B cell (primary cell): ENCODE measurements at regions not wholly inside any gene's neighbourhood (a gene's known extent, or its start where the extent isn't known, plus 50 kb on each side); places are given as distances from the start of the nearest gene placed in this dataset.
"Not testable (repeated sequence)": the region's sequence is repeated elsewhere in the genome, so short reads cannot be mapped to it uniquely, and the experiment has no call there.

Experiments used
- ATAC-seq: fragments of 200-7000 bp; cut with Tn5 transposase; one replicate; pipeline ENCODE4 v1.10.0; 2021; ENCODE audit warnings: low read depth, mild to moderate bottlenecking, moderate number of reproducible peaks, moderate library complexity
- CTCF ChIA-PET: fragments of 350-600 bp; sonication (Branson Sonifier 250); formaldehyde crosslinking; loops from one replicate; lab custom pipeline; 2021; ENCODE audit warnings: antibody characterized with exemption, inconsistent platforms; lab: Charles Lee
- POLR2A ChIA-PET: fragments of 350-600 bp; sonication (Branson Sonifier 250); formaldehyde crosslinking; loops from one replicate; lab custom pipeline; 2021; ENCODE audit warnings: antibody characterized with exemption; lab: Charles Lee
- DNase-seq: peaks from one replicate; pipeline ENCODE4 v3.0.0; 2013
- H2AFZ ChIP-seq: 2 replicates; pipeline ENCODE4 v1.6.1; 2012; ENCODE audit warnings: mild to moderate bottlenecking, low read depth, low read length; ENCODE audit not compliant: insufficient read depth, poor library complexity, severe bottlenecking
- H3K27ac ChIP-seq, 2 donors: 1 replicate in 1 of 2; 2 replicates in 1 of 2; pipeline ENCODE4 v1.5.1; 2012 to 2013; ENCODE audit warnings: low read length in 2 of 2, mild to moderate bottlenecking in 2 of 2, moderate library complexity in 1 of 2
- H3K27me3 ChIP-seq, 4 experiments: fragments of 200-600 bp in 1 of 4; sonication (generic) in 1 of 4; replicated peaks in 1 of 4; 1 replicate in 2 of 4; 2 replicates in 2 of 4; pipeline versions ENCODE4 v1.6.1 to v1.7.0; 2013 to 2016; ENCODE audit warnings: low read length in 3 of 4, mild to moderate bottlenecking in 2 of 4, mixed read lengths in 1 of 4, moderate library complexity in 1 of 4; ENCODE audit not compliant: insufficient read depth in 4 of 4, control insufficient read depth in 3 of 4; ENCODE audit errors: control extremely low read depth in 1 of 4
- H3K36me3 ChIP-seq, 2 experiments: replicated peaks in 1 of 2; 1 replicate in 1 of 2; 2 replicates in 1 of 2; pipeline versions ENCODE4 v1.6.1 to v1.7.1; 2013; ENCODE audit warnings: low read length in 1 of 2; ENCODE audit not compliant: insufficient read depth in 2 of 2, control insufficient read depth in 1 of 2; ENCODE audit errors: control extremely low read depth in 1 of 2, extremely low read depth in 1 of 2
- H3K4me1 ChIP-seq, 2 donors: fragments of 200-600 bp in 1 of 2; sonication (generic) in 1 of 2; 1 replicate in 1 of 2; 2 replicates in 1 of 2; pipeline versions ENCODE4 v1.5.1 to v1.6.1; 2013 to 2017; ENCODE audit warnings: low read length in 2 of 2; ENCODE audit not compliant: control insufficient read depth in 2 of 2, insufficient read depth in 2 of 2
- H3K4me2 ChIP-seq: replicated peaks from 2 replicates; pipeline ENCODE3; 2012; ENCODE audit warnings: mild to moderate bottlenecking, low read depth, low read length; ENCODE audit not compliant: poor library complexity, severe bottlenecking
- H3K4me3 ChIP-seq, 5 experiments: fragments of 200-600 bp in 1 of 5; sonication (generic) in 1 of 5; 1 replicate in 3 of 5; 2 replicates in 2 of 5; pipeline versions ENCODE4 v1.5.1 to v1.7.0; 2011 to 2016; ENCODE audit warnings: low read length in 4 of 5, mild to moderate bottlenecking in 4 of 5, low read depth in 2 of 5, control low read depth in 1 of 5, moderate library complexity in 1 of 5; ENCODE audit not compliant: insufficient read depth in 1 of 5; ENCODE audit errors: control extremely low read depth in 1 of 5, extremely low read depth in 1 of 5
- H3K79me2 ChIP-seq: fragments of 200-600 bp; sonication (generic); one replicate; pipeline ENCODE4 v1.6.0; 2016; ENCODE audit warnings: low read length; ENCODE audit not compliant: control insufficient read depth, insufficient read depth
- H3K9ac ChIP-seq: fragments of 200-600 bp; sonication (generic); 2 replicates; pipeline ENCODE4 v1.6.1; 2017; ENCODE audit warnings: mild to moderate bottlenecking, low read length, moderate library complexity
- H3K9me3 ChIP-seq, 3 donors: one replicate each; pipeline versions ENCODE4 v1.6.1 to v1.7.1; 2013; ENCODE audit warnings: low read length in 2 of 3; ENCODE audit not compliant: control insufficient read depth in 2 of 3, insufficient read depth in 1 of 3; ENCODE audit errors: control extremely low read depth in 1 of 3
- H4K20me1 ChIP-seq: 2 replicates; pipeline ENCODE4 v1.6.0; 2012; ENCODE audit warnings: mild to moderate bottlenecking, low read length; ENCODE audit not compliant: insufficient read depth, control insufficient read depth, poor library complexity, severe bottlenecking
- H3K27ac Mint-ChIP-seq: one replicate; pipeline ENCODE4 v1.8.0; 2021; ENCODE audit warnings: mixed read lengths
- H3K27me3 Mint-ChIP-seq: one replicate; pipeline ENCODE4 v1.8.0; 2021; ENCODE audit warnings: mixed read lengths
- H3K4me1 Mint-ChIP-seq: one replicate; pipeline ENCODE4 v1.8.0; 2021; ENCODE audit warnings: mixed read lengths
- H3K4me3 Mint-ChIP-seq: one replicate; pipeline ENCODE4 v1.8.0; 2021; ENCODE audit warnings: mixed read lengths
- H3K9me3 Mint-ChIP-seq: one replicate; pipeline ENCODE4 v1.8.0; 2022; ENCODE audit warnings: mixed read lengths; ENCODE audit not compliant: insufficient read depth
- CTCF ChIP-seq: fragments of 200-600 bp; IDR thresholded peaks from one replicate; pipeline ENCODE4 v1.8.0; 2022; ENCODE audit warnings: antibody characterized with exemption, mild to moderate bottlenecking
- EZH2 ChIP-seq: IDR thresholded peaks from 2 replicates; pipeline ENCODE4 v1.6.1; 2012; ENCODE audit warnings: borderline replicate concordance, low read depth, mild to moderate bottlenecking, moderate library complexity, low read length; ENCODE audit not compliant: insufficient read depth, poor library complexity, severe bottlenecking
- WGBS: methylation state at CpG from one replicate; pipeline ENCODE4 v1.1.5; 2013; ENCODE audit warnings: missing lambda C conversion rate; ENCODE audit not compliant: insufficient coverage; 5-methylcytosine and 5-hydroxymethylcytosine counted together
- intact Hi-C: fragments of 100-400 bp; cut with micrococcal nuclease; formaldehyde crosslinking; loops from one replicate; pipeline ENCODE4 v1.10.0; 2022

- Histone ChIP-seq H3K27me3 (peaks cover 0 to 17% (median 6%) of the 10 kb centered on the region in 4 experiments), H3K9me3 (no peaks in the 10 kb centered on the region), H3K9ac (no peak overlapping the region), H3K4me2 (no peak overlapping the region), H3K79me2 (no peaks in the 10 kb centered on the region), H3K27ac (no peak overlapping the region), H3K4me1 (peaks cover 15 to 22% of the 10 kb centered on the region in 2 donors), H4K20me1 (no peaks in the 10 kb centered on the region), H3K4me3 (no peak overlapping the region), H3K36me3 (no peaks in the 10 kb centered on the region), H2AFZ (no peak overlapping the region)
- H3K27ac Mint-ChIP-seq = peak overlapping the region; percentile 10
- H3K9me3 Mint-ChIP-seq = no peaks in the 10 kb centered on the region
- no peak for TF ChIP-seq CTCF
- TF ChIP-seq EZH2 = no peak
- intact Hi-C loops = no loop called here
- ATAC-seq (no peak), DNase-seq (no peak)
- WGBS = 0% methylated on average over 1 of the region's 2 CpGs
- H3K27me3 Mint-ChIP-seq = peaks cover 32% of the 10 kb centered on the region
- CTCF ChIA-PET = interaction anchor here (0.6 to 9.9 kb wide), 4 partner anchors 229 to 387 kb away, joined by 3 to 170 read pairs (median 6); no protein-coding TSS in a partner anchor
- H3K4me3 Mint-ChIP-seq = no peak overlapping the region
- H3K4me1 Mint-ChIP-seq = peaks cover 28% of the 10 kb centered on the region
- POLR2A ChIA-PET = no interaction called here
These were observed 132.1 kb downstream of the KCNJ12 start for GRCh38 chr17:21508211-21508610.

- H3K27ac ChIP-seq, H3K4me2 ChIP-seq, H3K9me3 Mint-ChIP-seq, intact Hi-C loops, POLR2A ChIA-PET, H3K36me3 ChIP-seq, H4K20me1 ChIP-seq, DNase-seq, H3K27ac Mint-ChIP-seq, H3K9ac ChIP-seq, H3K9me3 ChIP-seq, ATAC-seq, H3K79me2 ChIP-seq, H3K4me3 ChIP-seq, H2AFZ ChIP-seq, H3K4me3 Mint-ChIP-seq: not testable (repeated sequence)
- Mint-ChIP-seq H3K4me1 (peaks cover 28% of the 10 kb centered on the region), H3K27me3 (peaks cover 33% of the 10 kb centered on the region)
- Histone ChIP-seq H3K27me3 (peaks cover 0 to 17% (median 6%) of the 10 kb centered on the region in 4 experiments), H3K4me1 (peaks cover 15 to 22% of the 10 kb centered on the region in 2 donors)
- WGBS = no CpG with 5 or more reads among the region's 1 CpG
- CTCF ChIA-PET = interaction anchor here (7.5 to 9.9 kb wide), 2 partner anchors 230 to 389 kb away, joined by 144 to 170 read pairs; no protein-coding TSS in a partner anchor
These were observed 133.2 kb downstream of the KCNJ12 start for GRCh38 chr17:21509356-21509755.
